Islet of Langerhans (tissue), 1 donor: ENCODE measurements at regions not wholly inside any gene's neighbourhood (a gene's known extent, or its start where the extent isn't known, plus 50 kb on each side); places are given as distances from the start of the nearest gene placed in this dataset.

ENCODE experiments used
- FAIRE-seq: peaks from one replicate; lab custom pipeline; 2011; peaks lifted over from hg19 to GRCh38; lab: Jason Lieb, UNC

DNA sequence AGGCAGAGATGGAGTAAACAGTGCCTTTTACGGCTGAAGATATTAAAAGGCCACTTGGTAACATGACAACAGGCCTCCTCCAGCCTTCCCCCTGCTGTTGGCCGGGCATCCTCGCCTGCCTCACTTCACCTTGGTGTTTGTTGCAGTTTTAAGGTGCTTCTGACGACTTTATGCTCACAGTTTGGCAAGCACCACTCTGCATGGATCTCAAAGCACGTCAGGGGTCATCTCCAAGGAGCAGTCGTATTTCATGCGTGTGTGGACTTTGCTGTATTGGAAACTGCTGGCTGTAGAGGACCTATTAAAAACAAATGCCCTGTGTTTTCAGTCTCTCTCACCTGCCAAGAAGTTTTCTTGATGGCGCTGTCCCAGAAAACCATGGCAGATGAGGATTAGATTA lies 483.1 kb downstream of the RPS24 start:
- no peak for FAIRE-seq

DNA sequence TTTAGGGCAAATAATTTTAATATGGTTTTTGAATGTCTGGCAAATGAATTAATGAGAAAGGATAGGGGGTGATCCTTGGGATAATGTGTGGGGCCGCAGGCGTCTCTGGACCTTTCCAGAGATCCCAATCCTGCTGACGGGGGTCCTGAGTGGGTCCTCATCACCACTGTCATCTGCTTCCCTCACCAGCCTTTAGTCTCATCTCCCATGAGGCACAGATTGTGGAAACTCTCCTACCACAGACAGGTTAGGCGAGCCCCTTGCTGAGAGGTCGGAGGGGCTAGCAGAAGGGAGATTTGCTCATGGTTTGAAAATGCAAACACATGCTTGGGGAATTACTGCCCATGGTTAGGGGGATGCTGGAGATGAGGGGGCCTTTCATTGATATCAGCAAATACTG lies 484.6 kb downstream of the RPS24 start:
- no peak for FAIRE-seq

DNA sequence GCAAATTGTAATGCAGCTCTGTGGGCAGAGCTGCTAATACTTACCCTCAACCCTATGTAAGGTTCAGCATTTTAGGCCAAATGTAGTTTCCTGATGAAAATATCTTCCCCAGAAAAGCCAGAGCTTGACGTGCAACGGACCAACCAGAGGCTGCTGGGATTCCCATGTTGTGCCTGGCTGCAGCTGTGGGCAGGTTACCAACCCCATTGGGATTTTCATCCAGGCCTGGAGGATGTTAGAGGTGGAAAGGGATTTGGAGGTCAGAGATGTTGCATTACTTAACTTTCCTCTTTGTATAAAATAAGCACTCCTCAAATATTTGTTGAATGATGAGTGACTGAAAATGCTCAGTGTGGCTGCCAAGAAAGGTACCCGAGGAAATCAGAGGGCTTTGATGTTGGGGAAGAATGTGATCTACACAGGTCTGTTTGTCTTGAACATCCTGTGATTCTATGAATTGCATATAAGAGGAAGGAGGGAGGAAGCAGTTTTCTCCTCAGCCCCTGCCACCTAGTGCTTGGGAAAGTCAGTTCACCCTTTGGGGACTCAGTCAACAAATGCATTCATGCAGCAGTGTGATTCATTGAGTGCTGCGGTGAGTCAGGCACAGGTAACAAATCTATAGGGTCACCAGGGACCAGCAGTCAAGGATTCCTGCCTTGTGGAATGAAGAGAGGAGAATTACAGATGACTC lies 487.2 kb downstream of the RPS24 start:
- FAIRE-seq: no peak

DNA sequence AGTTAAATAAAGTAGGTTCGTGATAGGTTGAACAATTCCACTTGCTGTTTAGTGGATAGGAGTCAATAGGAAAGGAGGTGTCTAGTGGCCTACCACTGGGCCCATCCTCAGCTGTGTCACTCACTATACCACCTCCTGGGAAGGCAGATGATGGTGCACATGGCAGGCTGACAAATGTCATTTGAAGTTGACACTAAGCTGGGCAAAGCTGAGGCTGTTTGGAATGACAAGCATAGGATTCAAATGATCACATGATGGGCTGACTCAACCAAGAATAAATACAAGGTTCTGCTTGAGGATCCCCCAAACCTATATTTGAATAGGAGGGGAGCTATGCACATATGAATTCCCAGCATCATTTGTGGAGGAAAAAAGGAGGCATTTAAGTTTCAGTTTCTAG lies 489.8 kb downstream of the RPS24 start:
- no peak for FAIRE-seq

DNA sequence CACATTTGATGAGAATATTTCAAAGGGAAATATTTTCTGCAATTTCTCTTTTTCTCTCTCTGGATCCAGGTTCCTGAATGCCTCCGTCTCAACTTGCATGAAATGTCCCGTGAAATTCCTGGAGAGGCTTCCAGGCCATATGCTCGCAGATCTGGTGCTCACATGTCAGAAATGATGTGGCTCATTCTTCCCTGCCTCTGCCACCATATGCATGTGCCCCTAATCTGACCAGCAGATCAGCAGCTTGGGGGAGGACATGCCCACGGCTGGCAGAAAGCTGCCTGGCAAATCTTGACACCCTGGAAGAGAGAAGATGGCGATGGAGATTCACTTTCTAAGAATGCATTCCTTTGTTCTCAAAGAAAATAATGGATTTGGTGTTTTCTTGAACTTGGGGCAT lies 490.7 kb downstream of the RPS24 start:
- FAIRE-seq: no peak

DNA sequence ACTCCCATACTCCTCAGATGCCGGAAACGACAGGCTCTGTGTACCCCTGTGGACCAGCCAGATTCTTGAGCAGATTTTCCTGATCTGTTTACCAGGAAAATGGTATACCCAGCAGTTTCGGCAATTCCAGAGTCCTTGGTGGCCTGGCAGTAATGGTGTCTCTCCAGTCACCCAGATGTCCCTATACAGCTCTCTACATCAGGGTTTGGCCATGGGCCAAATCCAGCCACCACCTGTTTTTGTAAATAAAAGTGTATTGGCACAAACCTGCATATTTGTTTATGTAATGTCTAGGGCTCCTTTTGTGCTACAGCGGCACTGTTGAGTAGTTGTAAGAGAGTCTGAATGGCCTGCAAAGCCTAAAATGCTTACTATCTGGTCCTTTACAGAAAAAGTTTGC lies 491.3 kb downstream of the RPS24 start:
- no peak for FAIRE-seq

DNA sequence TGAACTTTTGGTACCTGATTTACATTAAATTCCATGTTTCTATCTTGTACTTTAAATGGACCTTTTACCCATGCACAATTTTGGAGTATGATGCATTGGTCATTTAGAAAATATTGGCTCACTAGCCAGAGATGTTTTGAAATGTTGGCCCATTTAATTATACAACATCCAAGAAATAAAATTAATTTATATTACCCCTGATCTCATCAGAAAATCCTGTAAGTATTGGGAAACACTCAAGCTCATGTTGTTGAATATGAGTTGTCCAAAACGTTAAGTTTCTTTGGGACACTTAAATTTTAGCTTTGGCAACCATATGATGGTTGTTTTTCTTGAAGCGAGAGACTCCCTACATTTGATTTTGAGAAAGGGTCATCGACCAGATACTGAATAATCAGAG lies 492.7 kb downstream of the RPS24 start:
- no peak for FAIRE-seq

DNA sequence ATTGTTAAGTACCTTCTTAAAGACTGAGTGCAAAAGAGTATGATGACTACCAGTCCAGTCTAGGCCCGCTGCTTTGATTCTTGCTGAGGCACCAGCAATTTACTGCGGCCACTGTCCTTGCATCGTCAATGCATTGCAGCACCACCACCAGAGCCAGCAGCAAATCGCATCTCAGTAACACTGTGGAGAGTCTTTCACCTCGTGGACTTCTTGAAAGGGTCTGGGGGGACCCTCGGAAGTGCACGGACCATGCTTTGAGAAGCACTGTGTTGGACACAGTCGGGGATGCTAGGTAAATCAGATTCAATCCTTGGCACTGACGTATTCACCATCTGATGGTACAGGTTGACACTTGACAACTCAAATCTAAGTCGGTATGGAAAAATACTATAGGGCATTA lies 493.6 kb downstream of the RPS24 start:
- no peak for FAIRE-seq

DNA sequence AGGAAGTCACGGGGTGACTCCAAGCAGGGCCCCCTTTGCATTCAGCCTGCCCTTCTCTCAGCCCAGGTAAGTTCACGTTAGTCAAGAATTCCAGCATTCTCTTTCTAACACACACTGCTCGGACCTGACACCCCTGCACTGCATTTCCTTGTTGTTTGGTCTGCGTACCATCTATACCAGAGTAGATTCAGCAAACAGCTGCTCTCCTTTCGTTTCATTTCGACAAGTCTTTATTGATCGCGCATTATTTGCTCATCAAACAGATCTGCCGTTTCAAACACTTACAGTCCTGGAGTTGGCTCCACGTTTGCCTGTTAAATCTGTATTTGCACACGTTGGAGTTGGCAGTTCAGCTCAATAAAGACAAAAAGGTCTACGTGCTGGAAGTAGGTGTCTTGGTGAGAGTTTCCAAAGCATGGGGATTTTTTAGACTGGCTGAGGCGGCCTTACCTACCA lies 495.1 kb downstream of the RPS24 start:
- FAIRE-seq: peak; percentile 27

DNA sequence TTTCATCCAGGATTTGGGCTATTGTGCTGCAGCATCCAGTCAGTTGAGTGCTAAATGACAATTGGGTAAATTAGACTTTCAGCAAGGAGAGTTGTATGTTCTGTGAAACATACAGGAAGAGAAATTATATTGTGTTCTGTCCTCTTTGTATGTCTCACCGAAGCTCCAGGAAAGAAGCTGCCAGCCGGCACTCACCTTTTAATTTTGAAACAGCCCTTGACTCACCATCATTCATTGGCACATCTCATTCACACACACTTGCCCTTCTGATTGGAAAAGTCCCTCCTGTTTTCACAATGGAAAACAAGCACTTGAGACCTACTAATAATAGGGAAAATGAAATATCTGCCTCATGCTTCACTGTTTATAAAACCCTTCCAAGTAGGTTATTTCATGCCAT lies 495.6 kb downstream of the RPS24 start:
- no peak for FAIRE-seq

DNA sequence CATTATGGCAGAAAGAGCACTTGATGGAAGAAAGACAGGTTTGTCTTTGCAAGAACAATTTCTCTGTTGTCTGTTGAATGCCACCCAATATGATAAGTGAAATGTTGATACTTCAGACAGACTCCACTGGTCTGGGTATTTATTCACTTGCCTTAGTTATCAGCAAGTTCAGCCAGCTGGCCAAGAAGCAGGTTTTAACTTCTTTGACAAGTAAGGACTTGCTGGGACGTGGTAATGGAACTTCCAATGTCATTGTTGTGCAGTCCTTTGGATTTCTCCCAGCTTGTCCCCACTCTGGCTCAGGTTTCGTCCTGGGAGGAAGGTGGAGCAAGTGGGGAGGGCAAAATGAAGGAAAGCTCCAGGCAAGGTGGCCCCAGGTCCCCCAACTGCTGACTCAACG lies 497.4 kb downstream of the RPS24 start:
- no peak for FAIRE-seq

DNA sequence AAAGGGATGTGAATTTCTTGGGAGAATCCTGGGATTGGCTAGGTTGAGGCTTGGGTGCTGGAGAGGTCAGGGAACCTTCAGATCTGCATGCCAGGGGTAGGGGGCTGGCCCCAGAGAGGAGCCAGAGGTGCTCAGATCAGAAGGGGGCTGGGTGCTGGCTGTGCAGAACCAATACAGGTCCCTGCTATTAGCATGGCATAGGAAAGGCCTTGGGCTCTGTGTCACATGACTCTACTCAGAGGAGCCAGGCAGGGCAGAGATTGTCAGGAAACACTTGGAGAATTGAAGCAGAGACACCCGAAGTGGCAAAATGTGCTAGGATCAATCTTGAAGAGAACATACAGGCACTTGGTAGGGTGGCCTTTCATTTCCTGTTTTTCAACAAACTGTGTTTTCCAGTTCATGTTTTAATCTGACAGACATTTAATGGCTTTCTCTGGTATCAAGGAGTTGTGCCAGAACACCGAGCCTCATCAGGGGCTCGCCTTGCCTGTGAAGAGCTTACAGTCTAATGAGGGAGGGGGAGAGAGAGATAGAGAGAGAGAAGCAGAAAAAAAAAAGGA lies 498.9 kb downstream of the RPS24 start:
- no peak for FAIRE-seq

DNA sequence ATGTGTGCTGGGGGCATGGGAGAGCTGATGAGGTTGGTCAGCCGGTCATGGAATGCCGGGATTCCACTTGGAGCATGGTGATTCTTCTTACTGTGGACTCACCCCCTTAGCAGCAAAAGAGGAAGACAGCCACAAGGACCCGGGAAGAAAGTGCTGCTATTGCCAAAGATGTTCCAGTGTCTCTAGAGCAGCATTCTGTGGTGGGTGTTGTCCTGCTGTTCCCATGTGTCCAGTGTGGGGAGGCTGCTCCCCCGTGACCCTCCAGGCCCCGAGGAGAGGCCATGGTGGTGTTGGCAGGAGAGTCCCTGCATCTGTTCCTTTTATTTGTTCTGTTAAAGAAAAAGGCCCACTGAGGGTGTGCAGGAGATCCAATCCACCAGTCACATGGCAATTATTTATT lies 499.4 kb downstream of the RPS24 start:
- FAIRE-seq: no peak

DNA sequence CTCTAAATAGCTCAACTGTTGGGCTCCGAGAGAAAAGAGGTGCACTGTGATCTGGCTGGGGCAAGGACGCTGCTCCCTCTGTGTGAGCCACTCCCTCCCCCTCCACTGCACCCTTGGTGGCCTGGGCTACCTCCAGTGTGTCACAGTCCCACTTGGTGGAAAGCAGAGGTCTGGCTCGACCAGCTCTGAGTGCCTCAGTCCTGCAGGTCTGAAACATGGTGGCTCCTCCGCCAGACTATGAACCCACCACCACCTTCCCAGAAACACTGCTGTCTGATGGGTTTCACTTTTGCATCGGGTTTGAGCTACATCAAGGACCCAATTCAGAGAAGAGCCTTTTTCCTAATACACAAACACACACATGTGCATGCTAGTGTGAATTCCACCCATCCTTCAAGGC lies 500.1 kb downstream of the RPS24 start:
- no peak for FAIRE-seq

DNA sequence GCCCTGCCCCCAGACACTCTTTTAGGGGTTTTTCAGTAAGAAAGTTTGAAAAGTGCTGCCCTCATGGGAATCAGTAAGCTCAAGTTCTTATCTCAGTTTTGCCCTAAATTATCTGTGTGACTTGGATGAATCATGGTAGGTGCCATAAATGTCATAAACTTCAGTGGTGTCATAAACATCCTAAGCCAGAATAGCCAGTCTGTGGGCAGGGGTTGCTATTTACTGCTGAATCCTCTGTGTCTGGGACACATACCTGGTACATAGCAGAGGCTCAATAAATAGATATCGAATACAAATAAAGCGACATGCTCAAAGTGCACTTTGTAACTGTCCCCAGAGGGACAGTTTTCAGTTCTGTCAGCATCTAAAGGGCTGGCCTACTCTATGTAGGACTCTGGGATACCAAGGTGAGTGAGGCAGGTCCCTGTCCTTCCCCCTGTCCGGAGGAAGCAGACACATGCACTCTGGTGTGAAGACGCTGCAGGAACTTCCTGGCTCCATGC lies 502.1 kb downstream of the RPS24 start:
- no peak for FAIRE-seq

DNA sequence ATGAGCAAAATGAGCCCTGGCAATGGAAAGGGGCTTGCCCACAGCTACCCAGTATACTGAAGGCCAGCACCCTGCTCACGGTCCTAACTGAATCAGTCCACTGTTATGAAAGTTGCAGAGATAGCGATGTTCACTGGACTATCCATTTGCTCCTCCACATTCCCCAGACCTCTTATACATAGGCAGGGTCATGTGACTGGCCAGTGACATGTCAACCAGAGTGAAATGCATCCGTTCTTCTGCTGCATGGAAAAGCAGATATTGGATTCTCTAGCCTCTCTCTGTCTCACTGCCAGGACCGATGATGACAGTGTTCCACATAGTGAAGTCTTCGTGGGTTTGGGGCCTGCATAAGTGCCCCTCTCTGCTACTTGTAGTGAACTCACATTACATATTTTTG lies 503.4 kb downstream of the RPS24 start:
- no peak for FAIRE-seq

DNA sequence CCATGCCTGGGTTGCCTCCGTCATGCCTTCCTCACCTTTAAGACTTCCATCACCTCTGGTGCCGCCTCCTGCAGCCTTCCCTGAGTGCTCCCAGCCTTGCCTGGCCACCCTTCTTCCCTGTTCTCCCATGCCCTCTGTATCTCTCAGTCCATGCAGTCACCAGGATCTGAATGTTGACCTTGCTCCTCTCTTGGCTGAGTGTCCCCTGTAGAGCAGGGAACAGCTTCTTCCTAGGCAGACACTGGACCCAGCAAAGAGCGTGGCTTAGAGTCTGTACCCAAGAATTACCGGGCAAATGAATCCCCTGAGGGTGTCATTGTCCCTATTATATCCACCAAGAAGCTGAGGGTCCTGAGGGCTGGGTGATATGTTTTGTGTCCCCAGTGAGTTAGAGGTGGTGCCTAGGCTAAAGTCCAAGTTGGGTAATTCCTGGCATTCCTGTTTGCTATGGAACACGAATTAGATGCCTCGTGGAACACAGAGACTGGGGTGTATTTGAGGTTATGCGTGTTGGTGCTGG lies 505.6 kb downstream of the RPS24 start:
- FAIRE-seq: no peak

DNA sequence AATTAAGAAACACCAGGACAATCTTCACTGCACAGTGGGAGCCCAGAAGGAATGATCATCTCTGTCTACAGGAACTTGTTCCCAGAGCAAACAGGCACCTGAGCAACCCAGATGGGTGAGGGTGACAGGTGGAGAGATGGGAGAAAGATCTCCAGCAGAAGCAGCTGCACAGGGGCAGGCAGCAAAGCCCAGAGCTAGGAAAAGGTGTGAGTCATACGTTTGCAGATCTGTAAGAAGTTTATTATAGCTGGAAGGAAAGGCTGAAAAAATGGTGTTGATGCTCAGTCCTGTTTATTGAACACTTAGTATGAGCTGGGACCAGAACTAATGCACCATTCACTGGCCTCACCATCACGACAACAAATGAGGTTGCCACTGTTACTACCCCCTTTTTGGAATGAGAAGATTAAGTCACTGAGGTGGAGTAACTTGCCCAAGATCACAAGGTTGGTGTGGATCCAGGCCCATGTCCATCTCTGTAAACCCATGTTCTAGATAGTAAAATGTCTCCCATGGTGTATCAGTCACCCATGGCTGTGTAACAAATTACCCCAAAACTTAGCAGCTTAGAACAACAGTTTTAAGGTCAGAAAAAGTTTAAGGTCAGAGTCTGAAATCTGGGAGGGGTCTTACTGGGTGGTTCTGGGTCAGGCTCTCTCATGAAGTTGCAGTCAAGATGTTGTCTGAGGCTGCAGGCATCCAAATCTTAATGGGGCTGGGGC lies 506.9 kb downstream of the RPS24 start:
- FAIRE-seq: no peak

DNA sequence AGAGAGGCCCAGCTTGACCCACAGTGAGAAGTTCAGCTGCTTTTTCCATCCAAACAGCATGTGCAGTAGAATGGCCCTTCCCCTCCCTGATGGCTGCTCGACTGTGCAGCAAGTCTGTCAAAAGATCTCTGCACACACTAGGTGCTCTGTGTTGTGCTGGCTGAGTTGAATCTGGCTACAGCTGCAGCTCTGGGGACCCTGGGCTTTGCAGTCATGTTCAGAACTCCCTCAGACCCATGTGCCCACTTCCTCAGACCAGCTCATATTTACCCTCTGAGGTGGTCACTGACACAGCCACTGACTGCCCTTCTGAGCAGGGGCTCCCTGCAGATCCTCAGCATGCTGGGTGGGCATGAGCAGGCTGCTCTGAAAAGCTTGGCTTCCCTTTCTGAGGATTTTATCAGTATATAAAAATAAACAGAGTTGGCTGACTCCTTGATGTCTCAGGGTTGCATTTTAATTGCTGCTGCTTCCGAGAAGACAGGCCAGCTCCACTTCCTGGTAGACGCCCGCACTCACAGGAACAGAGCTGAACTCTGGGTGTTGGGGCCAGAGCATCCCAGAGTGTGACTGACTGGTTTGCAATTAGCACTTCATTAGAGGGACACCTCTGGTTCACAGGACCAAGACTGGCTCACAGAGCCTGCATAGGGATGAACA lies 507.9 kb downstream of the RPS24 start:
- FAIRE-seq: no peak

DNA sequence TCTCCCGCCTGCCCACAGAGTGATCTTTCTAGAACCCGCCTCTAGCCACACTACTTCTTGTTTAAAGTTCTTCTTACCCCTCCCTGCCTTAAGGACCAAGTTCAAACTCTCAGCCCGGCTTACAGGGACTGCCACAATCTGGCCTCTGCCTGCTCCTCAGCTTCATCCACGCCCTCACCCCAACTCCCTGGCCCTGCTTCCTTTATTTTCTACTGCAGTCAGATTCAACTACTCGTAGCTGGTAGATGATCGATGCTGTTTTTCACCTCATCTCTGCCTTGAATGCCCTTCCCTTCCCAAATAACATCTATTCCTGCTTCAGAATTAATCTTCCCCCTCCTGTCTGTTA lies 508.5 kb downstream of the RPS24 start:
- FAIRE-seq: no peak

DNA sequence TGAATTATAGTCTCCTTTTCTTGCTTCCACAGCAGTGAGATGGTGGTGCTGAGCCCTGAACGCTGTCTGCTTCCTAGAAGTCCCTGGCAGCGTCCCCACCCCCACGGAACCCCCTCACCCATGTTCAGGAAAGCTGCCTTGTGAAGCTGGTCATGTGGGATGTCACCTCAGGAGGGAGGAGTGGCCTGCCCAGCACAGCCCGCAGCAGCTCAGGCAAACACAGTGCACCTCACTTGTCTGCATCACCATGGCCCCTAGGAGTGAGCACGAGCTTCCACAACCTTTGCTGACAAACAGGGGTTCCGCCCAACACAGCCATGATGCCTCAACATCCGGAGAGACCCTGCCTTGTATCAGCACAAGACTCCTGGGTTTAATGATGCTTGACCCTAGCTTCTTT lies 508.9 kb downstream of the RPS24 start:
- FAIRE-seq: no peak

DNA sequence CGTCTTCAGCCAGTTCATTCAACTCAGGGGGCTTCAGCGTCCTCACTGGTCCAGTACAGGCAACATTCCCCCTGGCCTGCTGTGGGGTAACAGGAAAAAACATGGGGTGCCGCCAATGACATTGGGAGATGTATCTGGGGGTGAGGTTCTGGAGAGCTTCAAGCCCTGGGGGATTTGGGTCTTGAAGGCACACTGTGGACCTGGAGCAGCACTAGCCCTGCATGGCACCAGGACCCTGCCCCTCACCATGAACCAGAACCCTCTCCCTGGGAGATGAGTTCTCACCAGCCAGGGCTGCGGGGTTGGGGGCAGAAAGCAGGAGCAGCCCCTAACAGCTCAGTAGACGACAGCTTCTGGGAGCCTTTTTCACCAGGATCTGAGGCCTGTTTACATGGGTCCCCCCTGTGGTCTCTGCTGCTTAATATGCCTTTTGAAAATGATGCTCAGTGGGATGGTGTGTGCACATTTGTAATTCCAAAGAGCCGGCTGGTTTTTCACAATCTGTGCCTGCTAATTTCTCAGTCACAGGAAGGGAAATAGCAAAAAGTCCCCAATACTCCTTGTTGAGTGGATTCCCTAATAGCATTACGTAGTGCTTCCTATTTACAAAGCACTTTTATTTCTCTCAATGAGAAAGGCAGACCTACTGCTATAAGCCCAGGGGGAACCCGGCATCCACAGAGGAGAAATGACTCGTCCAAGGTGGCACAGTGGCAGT lies 509.5 kb downstream of the RPS24 start:
- no peak for FAIRE-seq
